ENCODE measurements at regions not wholly inside any gene's neighbourhood (a gene's known extent, or its start where the extent isn't known, plus 50 kb on each side); places are given as distances from the start of the nearest gene placed in this dataset.

- DNase-seq: no peak
These were observed 120.6 kb downstream of the TNFSF18 start for GRCh38 chr1:172930142-172930541.

GRCh38 chr1:172931340-172931739 lies 119.4 kb downstream of the TNFSF18 start:
- DNase-seq: no peak

GRCh38 chr1:172931761-172932160 lies 119.0 kb downstream of the TNFSF18 start:
- DNase-seq: peak; percentile 13 to 28

- DNase-seq: no peak
These were observed 117.8 kb downstream of the TNFSF18 start for GRCh38 chr1:172932981-172933380.

- no peak for DNase-seq
These were observed 116.4 kb downstream of the TNFSF18 start for GRCh38 chr1:172934417-172934762.

- DNase-seq: peak in 1 of 2 donors; percentile 22
These were observed 115.6 kb downstream of the TNFSF18 start for GRCh38 chr1:172935062-172935592.

GRCh38 chr1:172936088-172936645 lies 114.6 kb downstream of the TNFSF18 start:
- no peak for DNase-seq

- DNase-seq: peak; percentile 16 to 44
These were observed 112.1 kb downstream of the TNFSF18 start for GRCh38 chr1:172938681-172939080.

GRCh38 chr1:172939475-172939874 lies 111.3 kb downstream of the TNFSF18 start:
- peak; percentile 31 to 38 for DNase-seq

GRCh38 chr1:172940174-172940855 lies 110.4 kb downstream of the TNFSF18 start:
- DNase-seq: no peak

GRCh38 chr1:172941471-172941870 lies 109.3 kb downstream of the TNFSF18 start:
- DNase-seq: no peak

- DNase-seq: no peak
These were observed 108.8 kb downstream of the TNFSF18 start for GRCh38 chr1:172941945-172942344.

GRCh38 chr1:172943138-172943537 lies 107.6 kb downstream of the TNFSF18 start:
- DNase-seq: peak; percentile 36 to 39

- peak; percentile 32 to 33 for DNase-seq
These were observed 105.8 kb downstream of the TNFSF18 start for GRCh38 chr1:172944931-172945330.

- DNase-seq: peak; percentile 75 to 83
These were observed 103.8 kb downstream of the TNFSF18 start for GRCh38 chr1:172946814-172947507.

- DNase-seq: no peak
These were observed 102.3 kb downstream of the TNFSF18 start for GRCh38 chr1:172948457-172948856.

GRCh38 chr1:172949096-172949495 lies 101.6 kb downstream of the TNFSF18 start:
- no peak for DNase-seq

- no peak for DNase-seq
These were observed 100.2 kb downstream of the TNFSF18 start for GRCh38 chr1:172950528-172950927.

- peak in 1 of 2 donors; percentile 20 for DNase-seq
These were observed 98.9 kb downstream of the TNFSF18 start for GRCh38 chr1:172951730-172952365.

- no peak for DNase-seq
These were observed 98.2 kb downstream of the TNFSF18 start for GRCh38 chr1:172952516-172952915.

GRCh38 chr1:172954476-172955150 lies 96.1 kb downstream of the TNFSF18 start:
- no peak for DNase-seq

GRCh38 chr1:172955161-172955815 lies 95.5 kb downstream of the TNFSF18 start:
- no peak for DNase-seq

Data from inflammatory macrophage (primary cell).